GM23248 (cell line): ENCODE measurements at regions not wholly inside any gene's neighbourhood (a gene's known extent, or its start where the extent isn't known, plus 50 kb on each side); places are given as distances from the start of the nearest gene placed in this dataset.
"Not testable (repeated sequence)": the region's sequence is repeated elsewhere in the genome, so short reads cannot be mapped to it uniquely, and the experiment has no call there.

ENCODE experiments used
- EZH2 ChIP-seq: fragments of 200-600 bp; sonication (generic); IDR thresholded peaks from 2 replicates; pipeline ENCODE4 v1.6.1; 2018; ENCODE audit warnings: antibody characterized with exemption, mild to moderate bottlenecking; ENCODE audit not compliant: insufficient read depth, poor library complexity, severe bottlenecking
- EZH2phosphoT487 ChIP-seq: fragments of 200-600 bp; sonication (generic); IDR thresholded peaks from 2 replicates; pipeline ENCODE4 v1.6.1; 2018; ENCODE audit warnings: antibody characterized with exemption, moderate library complexity, mild to moderate bottlenecking, low read depth; ENCODE audit not compliant: insufficient read depth

- TF ChIP-seq EZH2, EZH2phosphoT487: not testable (repeated sequence)
These were observed 156.2 kb upstream of the CDK13 start for GRCh38 chr7:39793851-39794250.
